HL-60 (cell line): ENCODE measurements at regions not wholly inside any gene's neighbourhood (a gene's known extent, or its start where the extent isn't known, plus 50 kb on each side); places are given as distances from the start of the nearest gene placed in this dataset.

Experiments
- DNase-seq, 2 experiments: peaks; one replicate each; pipeline ENCODE4 v3.0.0-alpha.2; 2010 to 2020; ENCODE audit warnings: low read depth in 1 of 2, low spot score in 1 of 2
- H3K27ac ChIP-seq: fragments of 250-450 bp; sonication (Bioruptor Pico); replicated peaks from 2 replicates; pipeline ENCODE4 v1.5.1; 2020; ENCODE audit warnings: mild to moderate bottlenecking, moderate library complexity
- H3K27me3 ChIP-seq: fragments of 250-450 bp; sonication (Bioruptor Pico); 2 replicates; pipeline ENCODE4 v1.5.1; 2021; ENCODE audit warnings: mild to moderate bottlenecking, moderate library complexity; ENCODE audit not compliant: insufficient read depth, poor library complexity, severe bottlenecking
- H3K4me3 ChIP-seq: replicated peaks from 2 replicates; pipeline ENCODE4 v1.5.1; 2011; ENCODE audit warnings: mild to moderate bottlenecking, control low read depth, low read length; ENCODE audit not compliant: insufficient read depth
- GABPA ChIP-seq: IDR thresholded peaks from 2 replicates; pipeline ENCODE4 v1.6.1; 2012; ENCODE audit warnings: low read depth
- POLR2AphosphoS5 ChIP-seq: IDR thresholded peaks from 2 replicates; pipeline ENCODE4 v1.6.1; 2012; ENCODE audit warnings: low read depth
- SPI1 ChIP-seq: IDR thresholded peaks from 2 replicates; pipeline ENCODE4 v1.6.1; 2012; ENCODE audit warnings: low read depth, mild to moderate bottlenecking, borderline replicate concordance
- TF ChIP-seq, protein P1 (sequence below): IDR thresholded peaks from one replicate; pipeline ENCODE4 v1.5.1; 2011; ENCODE audit warnings: low read length, control low read depth, inconsistent platforms; ENCODE audit not compliant: insufficient read depth
- TF ChIP-seq, protein P2 (sequence below): IDR thresholded peaks from 2 replicates; pipeline ENCODE4 v1.6.1; 2012; ENCODE audit warnings: low read depth; ENCODE audit not compliant: insufficient replicate concordance

DNA sequence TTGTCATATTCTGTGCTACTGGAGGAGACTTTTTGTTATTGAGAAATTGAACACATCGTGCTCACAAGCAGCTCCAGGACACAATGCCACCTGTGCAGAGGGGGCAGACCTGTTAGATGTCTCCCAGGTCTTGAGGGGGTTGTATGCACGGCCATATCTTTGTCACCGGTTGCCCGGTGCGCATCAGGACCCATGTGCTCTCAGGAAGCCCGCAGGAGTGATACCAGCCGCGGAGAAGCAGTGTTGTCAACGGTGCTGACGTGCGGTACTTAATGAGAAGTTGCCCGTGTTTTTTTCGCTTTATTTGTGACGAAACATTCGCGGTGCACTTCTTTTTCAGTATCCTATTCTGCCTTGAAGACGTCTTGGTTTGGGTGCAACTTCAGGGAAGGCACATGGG, 128.2 kb upstream of the RTL1 start:
- Histone ChIP-seq H3K27me3 (no peaks in the 10 kb centered on the region), H3K4me3 (no peak overlapping the region), H3K27ac (no peak overlapping the region)
- DNase-seq: no peak
- no peak for TF ChIP-seq GABPA
- TF ChIP-seq, protein P1, sequence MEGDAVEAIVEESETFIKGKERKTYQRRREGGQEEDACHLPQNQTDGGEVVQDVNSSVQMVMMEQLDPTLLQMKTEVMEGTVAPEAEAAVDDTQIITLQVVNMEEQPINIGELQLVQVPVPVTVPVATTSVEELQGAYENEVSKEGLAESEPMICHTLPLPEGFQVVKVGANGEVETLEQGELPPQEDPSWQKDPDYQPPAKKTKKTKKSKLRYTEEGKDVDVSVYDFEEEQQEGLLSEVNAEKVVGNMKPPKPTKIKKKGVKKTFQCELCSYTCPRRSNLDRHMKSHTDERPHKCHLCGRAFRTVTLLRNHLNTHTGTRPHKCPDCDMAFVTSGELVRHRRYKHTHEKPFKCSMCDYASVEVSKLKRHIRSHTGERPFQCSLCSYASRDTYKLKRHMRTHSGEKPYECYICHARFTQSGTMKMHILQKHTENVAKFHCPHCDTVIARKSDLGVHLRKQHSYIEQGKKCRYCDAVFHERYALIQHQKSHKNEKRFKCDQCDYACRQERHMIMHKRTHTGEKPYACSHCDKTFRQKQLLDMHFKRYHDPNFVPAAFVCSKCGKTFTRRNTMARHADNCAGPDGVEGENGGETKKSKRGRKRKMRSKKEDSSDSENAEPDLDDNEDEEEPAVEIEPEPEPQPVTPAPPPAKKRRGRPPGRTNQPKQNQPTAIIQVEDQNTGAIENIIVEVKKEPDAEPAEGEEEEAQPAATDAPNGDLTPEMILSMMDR: no peak
- no peak for TF ChIP-seq POLR2AphosphoS5
- TF ChIP-seq SPI1: no peak
- TF ChIP-seq, protein P2, sequence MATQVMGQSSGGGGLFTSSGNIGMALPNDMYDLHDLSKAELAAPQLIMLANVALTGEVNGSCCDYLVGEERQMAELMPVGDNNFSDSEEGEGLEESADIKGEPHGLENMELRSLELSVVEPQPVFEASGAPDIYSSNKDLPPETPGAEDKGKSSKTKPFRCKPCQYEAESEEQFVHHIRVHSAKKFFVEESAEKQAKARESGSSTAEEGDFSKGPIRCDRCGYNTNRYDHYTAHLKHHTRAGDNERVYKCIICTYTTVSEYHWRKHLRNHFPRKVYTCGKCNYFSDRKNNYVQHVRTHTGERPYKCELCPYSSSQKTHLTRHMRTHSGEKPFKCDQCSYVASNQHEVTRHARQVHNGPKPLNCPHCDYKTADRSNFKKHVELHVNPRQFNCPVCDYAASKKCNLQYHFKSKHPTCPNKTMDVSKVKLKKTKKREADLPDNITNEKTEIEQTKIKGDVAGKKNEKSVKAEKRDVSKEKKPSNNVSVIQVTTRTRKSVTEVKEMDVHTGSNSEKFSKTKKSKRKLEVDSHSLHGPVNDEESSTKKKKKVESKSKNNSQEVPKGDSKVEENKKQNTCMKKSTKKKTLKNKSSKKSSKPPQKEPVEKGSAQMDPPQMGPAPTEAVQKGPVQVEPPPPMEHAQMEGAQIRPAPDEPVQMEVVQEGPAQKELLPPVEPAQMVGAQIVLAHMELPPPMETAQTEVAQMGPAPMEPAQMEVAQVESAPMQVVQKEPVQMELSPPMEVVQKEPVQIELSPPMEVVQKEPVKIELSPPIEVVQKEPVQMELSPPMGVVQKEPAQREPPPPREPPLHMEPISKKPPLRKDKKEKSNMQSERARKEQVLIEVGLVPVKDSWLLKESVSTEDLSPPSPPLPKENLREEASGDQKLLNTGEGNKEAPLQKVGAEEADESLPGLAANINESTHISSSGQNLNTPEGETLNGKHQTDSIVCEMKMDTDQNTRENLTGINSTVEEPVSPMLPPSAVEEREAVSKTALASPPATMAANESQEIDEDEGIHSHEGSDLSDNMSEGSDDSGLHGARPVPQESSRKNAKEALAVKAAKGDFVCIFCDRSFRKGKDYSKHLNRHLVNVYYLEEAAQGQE: no peak

DNA sequence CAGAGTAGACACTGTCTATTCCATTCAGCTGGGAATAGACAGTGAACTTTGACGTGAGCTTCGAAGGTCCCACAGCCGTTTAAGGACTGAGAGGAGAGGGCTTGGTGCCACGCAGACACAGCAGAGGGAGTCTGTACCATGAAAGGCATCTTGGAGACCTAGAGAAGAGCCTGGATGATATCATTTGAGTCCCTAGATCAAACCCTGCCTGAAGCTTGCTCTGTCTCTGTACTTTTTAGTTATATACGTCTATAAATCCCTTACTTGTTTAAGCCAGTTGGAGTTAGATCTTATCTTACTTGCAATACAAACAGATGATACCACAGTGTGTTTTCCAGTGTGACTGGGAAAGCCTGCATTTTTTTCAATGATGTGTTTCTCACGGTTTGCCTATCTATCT, 128.9 kb upstream of the RTL1 start:
- H3K27me3 ChIP-seq: no peaks in the 10 kb centered on the region
- DNase-seq: no peak
- TF ChIP-seq SPI1: no peak
- TF ChIP-seq, protein P1: no peak
- TF ChIP-seq GABPA: no peak
- TF ChIP-seq, protein P2: no peak
- TF ChIP-seq POLR2AphosphoS5: no peak
- H3K4me3 ChIP-seq: no peak overlapping the region
- H3K27ac ChIP-seq: no peak overlapping the region

DNA sequence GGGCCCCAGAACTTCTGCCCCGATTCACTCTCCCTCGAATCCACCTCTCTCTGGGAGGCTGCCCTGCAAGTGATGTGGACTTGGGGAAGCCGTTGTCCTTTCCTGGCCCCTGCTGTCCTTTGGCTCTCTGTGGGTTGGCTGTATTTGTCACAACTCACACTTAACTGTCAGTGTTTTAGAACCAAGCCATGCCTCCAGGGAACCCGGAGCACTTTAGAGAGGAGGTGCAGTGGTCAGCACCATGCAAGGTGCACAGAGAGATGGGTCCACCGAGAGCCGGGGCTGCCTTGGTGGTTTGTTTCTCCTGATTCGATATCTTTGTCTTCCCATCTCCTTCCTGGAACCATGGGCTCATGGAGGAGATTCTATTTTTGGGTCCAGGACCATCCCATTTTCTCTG, 129.5 kb upstream of the RTL1 start:
- H3K4me3 ChIP-seq: no peak overlapping the region
- H3K27me3 ChIP-seq: no peaks in the 10 kb centered on the region
- TF ChIP-seq, protein P1: no peak
- TF ChIP-seq SPI1: no peak
- no peak for TF ChIP-seq POLR2AphosphoS5
- TF ChIP-seq, protein P2: no peak
- TF ChIP-seq GABPA: no peak
- no peak for DNase-seq
- no peak overlapping the region for H3K27ac ChIP-seq
